PC-3 (cell line): ENCODE measurements at regions not wholly inside any gene's neighbourhood (a gene's known extent, or its start where the extent isn't known, plus 50 kb on each side); places are given as distances from the start of the nearest gene placed in this dataset.

Experiments
- EZH2 ChIP-seq: fragments of 300-600 bp; sonication (generic); IDR thresholded peaks from one replicate; pipeline ENCODE4 v1.6.1; 2017; ENCODE audit warnings: antibody characterized with exemption, mild to moderate bottlenecking, low read length; ENCODE audit not compliant: unreplicated experiment
- TF ChIP-seq, protein P1 (sequence below): fragments of 300-600 bp; sonication (generic); conservative IDR thresholded peaks from 2 replicates; pipeline ENCODE4 v1.5.1; 2017; ENCODE audit warnings: antibody characterized with exemption, low read depth, mild to moderate bottlenecking, low read length

DNA sequence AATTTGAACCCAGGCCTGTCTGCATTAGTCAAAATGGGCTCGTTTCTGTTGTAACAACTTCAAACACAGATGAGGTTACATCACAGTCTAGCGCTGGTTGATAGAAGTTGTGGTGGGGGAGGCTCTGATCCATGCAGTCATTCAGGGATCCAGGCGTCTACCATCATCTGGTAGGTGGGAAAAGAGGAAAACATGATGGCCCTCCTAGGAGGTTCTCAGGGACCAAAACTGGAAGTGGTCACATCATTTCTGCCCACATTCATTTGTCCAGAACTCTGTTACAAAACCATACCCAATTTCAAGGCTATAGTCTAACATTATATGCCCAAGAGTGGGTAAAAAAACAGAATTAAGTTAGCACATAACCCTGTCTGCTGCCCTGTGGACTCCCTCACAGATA is 135.1 kb downstream of the PHETA1 start:
- TF ChIP-seq, protein P1, sequence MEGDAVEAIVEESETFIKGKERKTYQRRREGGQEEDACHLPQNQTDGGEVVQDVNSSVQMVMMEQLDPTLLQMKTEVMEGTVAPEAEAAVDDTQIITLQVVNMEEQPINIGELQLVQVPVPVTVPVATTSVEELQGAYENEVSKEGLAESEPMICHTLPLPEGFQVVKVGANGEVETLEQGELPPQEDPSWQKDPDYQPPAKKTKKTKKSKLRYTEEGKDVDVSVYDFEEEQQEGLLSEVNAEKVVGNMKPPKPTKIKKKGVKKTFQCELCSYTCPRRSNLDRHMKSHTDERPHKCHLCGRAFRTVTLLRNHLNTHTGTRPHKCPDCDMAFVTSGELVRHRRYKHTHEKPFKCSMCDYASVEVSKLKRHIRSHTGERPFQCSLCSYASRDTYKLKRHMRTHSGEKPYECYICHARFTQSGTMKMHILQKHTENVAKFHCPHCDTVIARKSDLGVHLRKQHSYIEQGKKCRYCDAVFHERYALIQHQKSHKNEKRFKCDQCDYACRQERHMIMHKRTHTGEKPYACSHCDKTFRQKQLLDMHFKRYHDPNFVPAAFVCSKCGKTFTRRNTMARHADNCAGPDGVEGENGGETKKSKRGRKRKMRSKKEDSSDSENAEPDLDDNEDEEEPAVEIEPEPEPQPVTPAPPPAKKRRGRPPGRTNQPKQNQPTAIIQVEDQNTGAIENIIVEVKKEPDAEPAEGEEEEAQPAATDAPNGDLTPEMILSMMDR = no peak
- TF ChIP-seq EZH2 = no peak
